AG10803 (cell line): ENCODE measurements at regions not wholly inside any gene's neighbourhood (a gene's known extent, or its start where the extent isn't known, plus 50 kb on each side); places are given as distances from the start of the nearest gene placed in this dataset.

Experiments
- DNase-seq: peaks from one replicate; pipeline ENCODE4 v3.0.0; 2010; ENCODE audit warnings: low read depth
- H3K4me3 ChIP-seq: 2 replicates; pipeline ENCODE4 v1.5.1; 2011; ENCODE audit warnings: mild to moderate bottlenecking, low read length, control low read depth
- TF ChIP-seq, protein P1 (sequence below): conservative IDR thresholded peaks from 2 replicates; pipeline ENCODE4 v1.5.1; 2011; ENCODE audit warnings: mild to moderate bottlenecking, low read length, control low read depth, inconsistent platforms

DNA sequence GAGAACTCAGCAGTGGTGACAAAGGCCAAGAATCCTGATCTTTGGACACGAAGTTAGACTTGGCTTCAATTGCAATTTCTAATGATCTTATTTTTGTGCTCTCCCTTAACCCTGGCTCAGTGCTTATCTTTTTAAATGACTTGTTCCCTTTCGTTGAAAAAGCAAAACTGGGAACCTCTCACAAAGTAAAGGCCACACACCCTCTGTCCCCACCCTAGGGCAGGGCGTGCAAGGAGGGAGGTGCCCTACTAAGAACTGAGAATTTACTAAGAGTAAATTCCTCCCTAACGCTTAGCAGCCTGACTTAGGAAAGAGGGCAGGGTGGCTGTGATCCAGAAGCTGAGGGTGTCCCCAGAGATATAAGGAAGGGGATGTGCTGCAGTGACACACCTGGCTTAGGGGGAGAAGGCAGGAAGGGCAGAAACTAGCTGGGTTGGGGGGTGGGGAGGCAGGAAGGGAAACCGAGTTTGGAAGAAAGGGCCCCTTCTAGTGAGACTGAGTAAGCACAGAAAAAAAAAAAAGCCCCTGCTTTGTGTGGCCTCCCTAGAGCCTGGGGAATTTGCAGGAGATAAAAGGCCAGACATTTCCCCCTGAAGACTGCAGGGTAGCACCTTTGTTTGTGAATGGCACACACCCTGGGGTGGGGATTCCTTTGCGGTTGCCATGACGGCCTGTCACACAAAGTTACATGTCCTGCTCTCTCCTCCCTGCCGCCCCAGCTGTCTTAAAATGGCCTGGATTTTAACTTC lies 435.1 kb downstream of the EFNB2 start:
- TF ChIP-seq, protein P1, sequence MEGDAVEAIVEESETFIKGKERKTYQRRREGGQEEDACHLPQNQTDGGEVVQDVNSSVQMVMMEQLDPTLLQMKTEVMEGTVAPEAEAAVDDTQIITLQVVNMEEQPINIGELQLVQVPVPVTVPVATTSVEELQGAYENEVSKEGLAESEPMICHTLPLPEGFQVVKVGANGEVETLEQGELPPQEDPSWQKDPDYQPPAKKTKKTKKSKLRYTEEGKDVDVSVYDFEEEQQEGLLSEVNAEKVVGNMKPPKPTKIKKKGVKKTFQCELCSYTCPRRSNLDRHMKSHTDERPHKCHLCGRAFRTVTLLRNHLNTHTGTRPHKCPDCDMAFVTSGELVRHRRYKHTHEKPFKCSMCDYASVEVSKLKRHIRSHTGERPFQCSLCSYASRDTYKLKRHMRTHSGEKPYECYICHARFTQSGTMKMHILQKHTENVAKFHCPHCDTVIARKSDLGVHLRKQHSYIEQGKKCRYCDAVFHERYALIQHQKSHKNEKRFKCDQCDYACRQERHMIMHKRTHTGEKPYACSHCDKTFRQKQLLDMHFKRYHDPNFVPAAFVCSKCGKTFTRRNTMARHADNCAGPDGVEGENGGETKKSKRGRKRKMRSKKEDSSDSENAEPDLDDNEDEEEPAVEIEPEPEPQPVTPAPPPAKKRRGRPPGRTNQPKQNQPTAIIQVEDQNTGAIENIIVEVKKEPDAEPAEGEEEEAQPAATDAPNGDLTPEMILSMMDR = no peak
- no peak for DNase-seq
- H3K4me3 ChIP-seq = no peak overlapping the region

- no peak overlapping the region for H3K4me3 ChIP-seq
- DNase-seq = no peak
- TF ChIP-seq, protein P1 = no peak
These were observed 435.7 kb downstream of the EFNB2 start for GRCh38 chr13:106099765-106100164.

DNA sequence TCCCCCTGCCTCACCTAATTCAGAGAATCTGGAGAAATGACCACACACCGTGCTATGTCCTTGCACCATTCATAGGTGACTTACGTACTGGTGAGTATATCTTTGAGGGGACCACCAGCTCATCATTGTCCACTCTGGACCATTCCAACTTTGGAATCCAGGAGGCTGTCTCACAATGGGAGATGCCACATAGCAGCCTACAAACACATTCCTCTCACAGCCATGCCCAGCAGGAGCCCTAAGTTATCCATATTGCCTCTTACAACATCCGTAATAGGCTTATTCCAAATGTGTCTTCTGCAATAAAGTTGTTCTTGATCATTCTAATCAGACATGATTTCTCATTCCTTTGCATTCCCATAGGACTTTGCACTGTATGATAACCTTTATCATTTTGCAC lies 436.7 kb downstream of the EFNB2 start:
- H3K4me3 ChIP-seq = no peak overlapping the region
- DNase-seq = no peak
- TF ChIP-seq, protein P1 = no peak

- TF ChIP-seq, protein P1 = no peak
- DNase-seq = no peak
- H3K4me3 ChIP-seq = no peak overlapping the region
These were observed 438.8 kb downstream of the EFNB2 start for GRCh38 chr13:106096661-106097092.

DNA sequence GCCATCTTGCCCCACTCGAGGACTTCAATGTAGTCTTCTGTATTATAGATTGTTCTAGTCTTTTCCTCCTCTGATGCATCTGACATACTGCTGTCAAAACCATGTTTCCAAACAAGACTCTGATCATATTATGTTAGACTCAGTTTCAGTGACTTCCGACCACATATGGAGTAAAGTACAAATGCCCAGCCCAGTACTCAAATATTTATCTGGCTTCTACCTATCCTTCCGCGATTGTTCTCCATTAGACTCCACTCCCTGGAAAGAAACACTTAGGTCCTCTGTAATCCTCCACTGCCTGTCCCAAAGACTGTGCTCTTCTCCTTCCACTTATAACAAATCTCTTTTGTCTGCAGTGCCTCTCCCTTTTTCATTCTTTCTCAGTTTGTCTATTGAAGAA lies 439.5 kb downstream of the EFNB2 start:
- TF ChIP-seq, protein P1 = no peak
- no peak overlapping the region for H3K4me3 ChIP-seq
- no peak for DNase-seq

DNA sequence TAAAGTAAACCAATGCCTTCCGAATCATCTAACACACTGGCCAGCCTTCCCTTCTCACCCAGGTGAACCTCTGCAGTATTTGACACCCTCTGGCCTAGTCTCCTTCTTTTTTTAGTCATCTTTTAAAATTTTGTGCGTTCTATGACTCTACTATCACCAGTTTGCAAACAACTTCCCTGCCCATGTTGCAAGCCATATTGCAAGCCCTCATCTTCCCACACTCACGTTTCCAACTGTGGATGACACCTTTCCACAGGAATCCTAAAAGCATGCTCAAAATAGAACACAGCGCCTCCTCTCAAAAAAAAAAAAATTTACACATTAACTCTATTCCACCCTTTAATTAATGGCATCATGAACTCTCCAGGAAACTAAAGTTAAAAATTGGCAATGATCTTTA lies 440.1 kb downstream of the EFNB2 start:
- no peak for DNase-seq
- TF ChIP-seq, protein P1 = no peak
- H3K4me3 ChIP-seq = no peak overlapping the region

GRCh38 chr13:106090001-106090400 lies 445.5 kb downstream of the EFNB2 start:
- TF ChIP-seq, protein P1 = no peak
- no peak for DNase-seq
- no peak overlapping the region for H3K4me3 ChIP-seq
